ENCODE measurements at regions not wholly inside any gene's neighbourhood (a gene's known extent, or its start where the extent isn't known, plus 50 kb on each side); places are given as distances from the start of the nearest gene placed in this dataset.

DNA sequence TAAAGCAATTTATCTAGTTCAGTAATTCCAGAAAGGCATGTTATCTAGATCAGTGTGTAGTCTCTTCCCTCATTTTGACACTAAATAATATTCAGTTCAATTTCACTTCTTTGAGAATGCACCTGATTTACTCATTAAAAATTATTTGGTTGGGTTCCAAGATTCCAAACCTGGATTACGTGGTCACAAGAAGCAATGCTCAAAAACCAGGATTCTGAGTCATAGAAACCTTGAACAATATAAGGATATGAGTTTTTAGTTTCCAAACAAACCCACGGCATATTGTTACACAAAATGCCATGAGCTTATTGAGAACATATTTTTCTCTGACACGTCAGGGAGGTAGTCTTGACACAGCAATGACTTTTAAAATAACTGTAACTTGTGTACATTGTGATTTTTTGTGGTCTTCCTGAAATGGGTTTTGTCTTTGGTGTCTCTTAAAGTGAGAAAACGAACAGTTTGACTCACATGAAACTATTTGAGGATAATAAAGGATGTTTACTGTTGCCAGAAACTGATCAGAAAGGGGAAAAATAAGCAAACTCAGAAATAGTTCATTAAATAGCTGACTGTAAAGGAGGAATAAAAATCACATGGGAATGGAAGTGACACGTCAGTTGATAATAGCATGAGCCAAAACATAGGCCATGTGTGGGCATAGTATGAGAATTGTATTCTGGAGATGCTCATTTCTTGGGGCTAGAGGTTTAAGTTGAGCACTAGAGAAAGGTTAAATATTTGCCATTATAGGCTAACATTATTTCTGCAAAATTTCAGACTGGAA lies 617.7 kb upstream of the CDH2 start:
- TF ChIP-seq, protein P1, sequence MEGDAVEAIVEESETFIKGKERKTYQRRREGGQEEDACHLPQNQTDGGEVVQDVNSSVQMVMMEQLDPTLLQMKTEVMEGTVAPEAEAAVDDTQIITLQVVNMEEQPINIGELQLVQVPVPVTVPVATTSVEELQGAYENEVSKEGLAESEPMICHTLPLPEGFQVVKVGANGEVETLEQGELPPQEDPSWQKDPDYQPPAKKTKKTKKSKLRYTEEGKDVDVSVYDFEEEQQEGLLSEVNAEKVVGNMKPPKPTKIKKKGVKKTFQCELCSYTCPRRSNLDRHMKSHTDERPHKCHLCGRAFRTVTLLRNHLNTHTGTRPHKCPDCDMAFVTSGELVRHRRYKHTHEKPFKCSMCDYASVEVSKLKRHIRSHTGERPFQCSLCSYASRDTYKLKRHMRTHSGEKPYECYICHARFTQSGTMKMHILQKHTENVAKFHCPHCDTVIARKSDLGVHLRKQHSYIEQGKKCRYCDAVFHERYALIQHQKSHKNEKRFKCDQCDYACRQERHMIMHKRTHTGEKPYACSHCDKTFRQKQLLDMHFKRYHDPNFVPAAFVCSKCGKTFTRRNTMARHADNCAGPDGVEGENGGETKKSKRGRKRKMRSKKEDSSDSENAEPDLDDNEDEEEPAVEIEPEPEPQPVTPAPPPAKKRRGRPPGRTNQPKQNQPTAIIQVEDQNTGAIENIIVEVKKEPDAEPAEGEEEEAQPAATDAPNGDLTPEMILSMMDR (IDR thresholded peaks at IDR 0.05; ENCODE audit: low read depth, low read length), result no peak
- no peak overlapping the region for H3K27ac ChIP-seq (ENCODE audit: low read depth, low read length)
- H3K4me3 ChIP-seq (ENCODE audit: low read depth, low read length), result no peak overlapping the region
- H3K9me3 ChIP-seq (ENCODE audit: control insufficient read depth, insufficient read depth, low read length), result no peaks in the 10 kb centered on the region
- no peak for DNase-seq (ENCODE audit: low read depth, low spot score)
- ChIA-PET POLR2A (no interaction called here), CTCF (no interaction called here)
- no peaks in the 10 kb centered on the region for H3K27me3 ChIP-seq (ENCODE audit: control insufficient read depth, insufficient read depth, low read length)

DNA sequence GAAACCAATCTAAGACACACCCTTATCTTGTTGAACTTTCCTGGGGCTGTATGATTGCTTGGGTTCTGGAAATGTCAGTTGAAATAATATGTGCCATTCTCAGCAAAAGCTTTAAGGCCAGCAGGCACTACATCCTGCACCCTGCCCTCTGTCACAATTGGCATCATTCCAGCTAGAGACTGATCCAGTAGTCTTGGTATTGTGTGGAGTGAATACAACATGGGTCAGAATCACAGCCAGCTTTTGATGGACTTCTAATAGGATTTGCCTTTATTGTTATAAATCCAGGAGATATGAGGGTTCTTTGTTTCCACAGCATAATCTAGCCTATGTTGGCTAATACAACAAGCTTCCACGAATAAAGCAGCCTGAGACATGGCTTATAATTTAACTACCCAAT lies 617.0 kb upstream of the CDH2 start:
- ChIA-PET POLR2A (no interaction called here), CTCF (no interaction called here)
- Histone ChIP-seq H3K27me3 (ENCODE audit: control insufficient read depth, insufficient read depth, low read length) (no peaks in the 10 kb centered on the region), H3K27ac (ENCODE audit: low read depth, low read length) (no peak overlapping the region), H3K9me3 (ENCODE audit: control insufficient read depth, insufficient read depth, low read length) (no peaks in the 10 kb centered on the region), H3K4me3 (ENCODE audit: low read depth, low read length) (no peak overlapping the region)
- no peak for DNase-seq (ENCODE audit: low read depth, low spot score)
- TF ChIP-seq, protein P1 (IDR thresholded peaks at IDR 0.05; ENCODE audit: low read depth, low read length), result no peak

DNA sequence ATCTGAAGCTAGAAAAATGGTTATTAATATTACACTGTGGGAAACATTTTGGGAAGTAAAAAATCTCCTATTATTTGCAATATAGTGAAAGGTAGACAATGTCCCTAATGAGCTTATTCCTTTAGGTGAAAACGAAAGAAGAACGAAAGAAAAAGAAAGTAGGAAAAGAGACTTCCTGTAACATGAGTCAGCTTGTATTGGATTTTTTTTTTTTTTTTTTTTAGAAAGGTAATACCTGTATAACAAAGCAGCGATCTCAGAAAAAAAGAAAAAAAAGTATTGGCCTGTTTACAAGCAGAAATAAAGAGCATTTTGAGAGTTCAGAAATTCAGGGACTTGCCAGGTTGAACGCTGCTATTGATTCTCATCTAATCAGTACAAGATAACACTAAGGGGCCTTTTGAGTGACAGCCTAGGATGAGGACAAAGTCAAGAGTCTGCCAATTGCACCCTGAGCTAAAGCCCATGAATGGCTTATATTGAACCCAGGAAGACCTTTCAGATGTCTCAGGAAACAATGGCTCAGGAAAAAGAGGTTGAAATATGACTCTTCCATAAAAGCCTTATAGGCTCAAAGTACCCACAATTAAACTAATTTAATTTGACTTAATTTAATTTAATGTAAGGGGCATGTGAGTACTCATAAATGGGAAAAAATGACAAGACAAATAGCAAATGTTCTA lies 615.6 kb upstream of the CDH2 start:
- CTCF ChIA-PET, result no interaction called here
- H3K27me3 ChIP-seq (ENCODE audit: control insufficient read depth, insufficient read depth, low read length), result no peaks in the 10 kb centered on the region

GRCh38 chr18:28791101-28791500 lies 614.2 kb upstream of the CDH2 start:
- POLR2A ChIA-PET, result no interaction called here
- no peaks in the 10 kb centered on the region for H3K27me3 ChIP-seq (ENCODE audit: control insufficient read depth, insufficient read depth, low read length)
- CTCF ChIA-PET, result no interaction called here
- TF ChIP-seq, protein P1 (IDR thresholded peaks at IDR 0.05; ENCODE audit: low read depth, low read length), result no peak
- no peaks in the 10 kb centered on the region for H3K9me3 ChIP-seq (ENCODE audit: control insufficient read depth, insufficient read depth, low read length)
- no peak overlapping the region for H3K4me3 ChIP-seq (ENCODE audit: low read depth, low read length)
- no peak for DNase-seq (ENCODE audit: low read depth, low spot score)
- no peak overlapping the region for H3K27ac ChIP-seq (ENCODE audit: low read depth, low read length)

More for the DNA sequence above, 615.6 kb upstream of the CDH2 start:
- no peak overlapping the region for H3K4me3 ChIP-seq (ENCODE audit: low read depth, low read length)
- H3K27ac ChIP-seq (ENCODE audit: low read depth, low read length), result no peak overlapping the region
- DNase-seq (ENCODE audit: low read depth, low spot score), result no peak
- TF ChIP-seq, protein P1 (IDR thresholded peaks at IDR 0.05; ENCODE audit: low read depth, low read length), result no peak
- no peaks in the 10 kb centered on the region for H3K9me3 ChIP-seq (ENCODE audit: control insufficient read depth, insufficient read depth, low read length)
- POLR2A ChIA-PET, result no interaction called here

DNA sequence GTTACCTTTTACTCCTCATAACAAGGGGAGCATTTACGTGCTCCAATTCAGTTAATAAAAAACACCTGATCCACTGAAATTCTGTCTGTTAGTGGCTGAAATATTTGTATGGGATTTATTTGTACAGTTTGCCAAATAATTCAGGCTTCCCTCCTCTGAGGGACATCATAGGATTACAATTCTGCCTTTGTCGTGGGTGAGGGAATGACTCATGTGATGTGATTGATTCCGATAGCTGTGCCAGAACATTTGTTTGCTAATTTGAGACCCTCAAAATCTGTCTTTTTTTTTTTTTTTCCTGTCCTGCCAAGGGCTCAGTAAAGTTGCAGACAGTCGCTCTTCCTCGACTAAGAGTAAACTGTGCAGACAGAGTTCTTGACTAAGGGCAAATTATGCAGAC lies 612.6 kb upstream of the CDH2 start:
- Histone ChIP-seq H3K27ac (ENCODE audit: low read depth, low read length) (no peak overlapping the region), H3K9me3 (ENCODE audit: control insufficient read depth, insufficient read depth, low read length) (no peaks in the 10 kb centered on the region), H3K4me3 (ENCODE audit: low read depth, low read length) (no peak overlapping the region), H3K27me3 (ENCODE audit: control insufficient read depth, insufficient read depth, low read length) (no peaks in the 10 kb centered on the region)
- DNase-seq (ENCODE audit: low read depth, low spot score), result no peak
- CTCF ChIA-PET, result no interaction called here
- TF ChIP-seq, protein P1 (IDR thresholded peaks at IDR 0.05; ENCODE audit: low read depth, low read length), result no peak
- POLR2A ChIA-PET, result no interaction called here

Measured in AG04450 (cell line).